GM03348 (cell line): ENCODE measurements at regions not wholly inside any gene's neighbourhood (a gene's known extent, or its start where the extent isn't known, plus 50 kb on each side); places are given as distances from the start of the nearest gene placed in this dataset.
A peak's percentile ranks its signal among the peaks of the same experiment; 100 is the strongest.
"Not testable (repeated sequence)": the region's sequence is repeated elsewhere in the genome, so short reads cannot be mapped to it uniquely, and the experiment has no call there.

ENCODE experiments used
- DNase-seq: peaks from one replicate; pipeline ENCODE4 v3.0.0; 2012; ENCODE audit warnings: low spot score

- no peak for DNase-seq
Measured at GRCh38 chr4:159006202-159006601, 96.7 kb upstream of the RAPGEF2 start.

- DNase-seq: no peak
Measured at GRCh38 chr4:159008671-159009070, 94.2 kb upstream of the RAPGEF2 start.

- no peak for DNase-seq
Measured at GRCh38 chr4:159009521-159009920, 93.4 kb upstream of the RAPGEF2 start.

GRCh38 chr4:159010100-159010499 lies 92.8 kb upstream of the RAPGEF2 start:
- no peak for DNase-seq

- peak; percentile 78 for DNase-seq
Measured at GRCh38 chr4:159010563-159011260, 92.2 kb upstream of the RAPGEF2 start.

- DNase-seq: peak; percentile 54
Measured at GRCh38 chr4:159012381-159012780, 90.5 kb upstream of the RAPGEF2 start.

- DNase-seq: no peak
Measured at GRCh38 chr4:159013692-159014091, 89.2 kb upstream of the RAPGEF2 start.

- DNase-seq: peak; percentile 36
Measured at GRCh38 chr4:159014859-159015258, 88.0 kb upstream of the RAPGEF2 start.

- peak; percentile 19 for DNase-seq
Measured at GRCh38 chr4:159015841-159016240, 87.0 kb upstream of the RAPGEF2 start.

GRCh38 chr4:159016593-159017024 lies 86.3 kb upstream of the RAPGEF2 start:
- DNase-seq: no peak

- DNase-seq: no peak
Measured at GRCh38 chr4:159017323-159018026, 85.4 kb upstream of the RAPGEF2 start.

GRCh38 chr4:159018062-159018629 lies 84.7 kb upstream of the RAPGEF2 start:
- no peak for DNase-seq

- no peak for DNase-seq
Measured at GRCh38 chr4:159019356-159019755, 83.5 kb upstream of the RAPGEF2 start.

GRCh38 chr4:159021597-159022385 lies 81.1 kb upstream of the RAPGEF2 start:
- no peak for DNase-seq

- DNase-seq: no peak
Measured at GRCh38 chr4:159023741-159024140, 79.1 kb upstream of the RAPGEF2 start.

- DNase-seq: no peak
Measured at GRCh38 chr4:159024266-159024665, 78.6 kb upstream of the RAPGEF2 start.

- no peak for DNase-seq
Measured at GRCh38 chr4:159024828-159025227, 78.1 kb upstream of the RAPGEF2 start.

- no peak for DNase-seq
Measured at GRCh38 chr4:159026329-159026728, 76.5 kb upstream of the RAPGEF2 start.

GRCh38 chr4:159027535-159027934 lies 75.3 kb upstream of the RAPGEF2 start:
- DNase-seq: no peak

GRCh38 chr4:159029481-159029880 lies 73.4 kb upstream of the RAPGEF2 start:
- no peak for DNase-seq

GRCh38 chr4:159030297-159030696 lies 72.6 kb upstream of the RAPGEF2 start:
- DNase-seq: not testable (repeated sequence)

- DNase-seq: no peak
Measured at GRCh38 chr4:159035570-159035969, 67.3 kb upstream of the RAPGEF2 start.
